GM12875 (cell line): ENCODE measurements at regions not wholly inside any gene's neighbourhood (a gene's known extent, or its start where the extent isn't known, plus 50 kb on each side); places are given as distances from the start of the nearest gene placed in this dataset.
"Not testable (repeated sequence)": the region's sequence is repeated elsewhere in the genome, so short reads cannot be mapped to it uniquely, and the experiment has no call there.

Experiments
- H3K4me3 ChIP-seq: one replicate; pipeline ENCODE4 v1.5.1; 2011; ENCODE audit warnings: low read depth, low read length, control low read depth
- TF ChIP-seq, protein P1 (sequence below): IDR thresholded peaks from 2 replicates; pipeline ENCODE4 v1.5.1; 2011; ENCODE audit warnings: low read depth, mild to moderate bottlenecking, control low read depth, inconsistent platforms, low read length, moderate library complexity, borderline replicate concordance; ENCODE audit not compliant: insufficient read depth

GRCh38 chr3:182018361-182018760 is 306.6 kb downstream of the SOX2 start:
- no peak overlapping the region for H3K4me3 ChIP-seq
- TF ChIP-seq, protein P1, sequence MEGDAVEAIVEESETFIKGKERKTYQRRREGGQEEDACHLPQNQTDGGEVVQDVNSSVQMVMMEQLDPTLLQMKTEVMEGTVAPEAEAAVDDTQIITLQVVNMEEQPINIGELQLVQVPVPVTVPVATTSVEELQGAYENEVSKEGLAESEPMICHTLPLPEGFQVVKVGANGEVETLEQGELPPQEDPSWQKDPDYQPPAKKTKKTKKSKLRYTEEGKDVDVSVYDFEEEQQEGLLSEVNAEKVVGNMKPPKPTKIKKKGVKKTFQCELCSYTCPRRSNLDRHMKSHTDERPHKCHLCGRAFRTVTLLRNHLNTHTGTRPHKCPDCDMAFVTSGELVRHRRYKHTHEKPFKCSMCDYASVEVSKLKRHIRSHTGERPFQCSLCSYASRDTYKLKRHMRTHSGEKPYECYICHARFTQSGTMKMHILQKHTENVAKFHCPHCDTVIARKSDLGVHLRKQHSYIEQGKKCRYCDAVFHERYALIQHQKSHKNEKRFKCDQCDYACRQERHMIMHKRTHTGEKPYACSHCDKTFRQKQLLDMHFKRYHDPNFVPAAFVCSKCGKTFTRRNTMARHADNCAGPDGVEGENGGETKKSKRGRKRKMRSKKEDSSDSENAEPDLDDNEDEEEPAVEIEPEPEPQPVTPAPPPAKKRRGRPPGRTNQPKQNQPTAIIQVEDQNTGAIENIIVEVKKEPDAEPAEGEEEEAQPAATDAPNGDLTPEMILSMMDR, result no peak

GRCh38 chr3:182019926-182020325 is 308.2 kb downstream of the SOX2 start:
- H3K4me3 ChIP-seq, result no peak overlapping the region
- TF ChIP-seq, protein P1, result no peak

DNA sequence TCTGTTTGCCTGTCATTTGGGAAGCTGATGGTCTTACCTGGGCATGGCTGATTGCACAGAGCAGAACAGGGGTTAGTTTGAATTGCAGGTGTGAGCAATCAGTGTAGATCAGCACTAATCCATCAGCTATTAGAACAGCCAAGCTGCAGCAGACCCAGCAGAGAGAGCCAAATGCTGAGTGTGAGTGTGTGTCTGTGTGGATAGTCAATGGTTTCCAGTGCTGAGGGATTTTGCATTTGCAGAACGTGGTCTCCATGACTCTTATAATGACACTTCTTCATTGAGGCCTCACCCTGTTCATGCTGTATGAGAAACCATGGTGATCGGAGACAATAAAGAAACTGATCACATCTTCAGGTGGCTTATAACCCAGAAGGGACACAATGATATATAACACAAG is 312.1 kb downstream of the SOX2 start:
- H3K4me3 ChIP-seq, result no peak overlapping the region
- TF ChIP-seq, protein P1, result no peak

DNA sequence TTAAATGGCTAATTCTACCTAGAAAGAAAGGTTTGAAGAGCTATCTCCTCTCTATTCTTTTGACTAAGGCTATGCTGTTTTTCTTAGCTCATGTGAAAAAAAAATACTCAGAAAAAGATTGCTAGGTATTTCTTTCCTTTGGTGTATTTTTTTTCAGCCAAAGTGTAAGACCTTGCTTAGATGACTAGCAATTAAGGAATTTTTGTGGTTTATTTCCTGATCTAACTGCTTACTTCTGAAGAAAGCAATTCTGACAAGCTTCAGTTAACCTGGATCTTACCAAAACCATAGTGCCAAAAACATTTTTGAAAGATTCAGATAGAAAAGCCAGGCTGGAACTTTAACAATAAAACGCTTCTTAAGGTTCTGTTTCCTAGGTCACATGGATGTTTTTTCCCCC is 315.6 kb downstream of the SOX2 start:
- TF ChIP-seq, protein P1, result no peak
- H3K4me3 ChIP-seq, result no peak overlapping the region

DNA sequence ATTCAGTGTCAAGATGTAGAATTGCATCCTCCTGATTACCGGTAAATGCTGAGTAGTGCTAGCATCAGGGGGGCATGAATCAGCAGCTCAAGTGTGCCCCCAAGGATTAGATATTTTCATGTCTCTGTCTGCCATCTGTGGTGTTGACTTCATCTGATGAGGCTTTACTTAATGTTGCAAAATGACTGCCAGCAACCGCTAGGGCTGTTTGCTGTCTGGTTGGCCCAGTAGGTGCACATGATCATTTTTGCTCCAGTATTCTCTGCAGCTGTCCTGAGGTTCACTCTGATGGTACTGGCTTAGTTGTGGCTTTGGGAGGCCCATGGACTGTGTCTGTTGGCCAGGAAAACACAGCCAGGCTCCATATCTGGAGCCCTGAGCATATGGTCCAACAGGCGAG is 316.4 kb downstream of the SOX2 start:
- no peak overlapping the region for H3K4me3 ChIP-seq
- TF ChIP-seq, protein P1, result no peak

DNA sequence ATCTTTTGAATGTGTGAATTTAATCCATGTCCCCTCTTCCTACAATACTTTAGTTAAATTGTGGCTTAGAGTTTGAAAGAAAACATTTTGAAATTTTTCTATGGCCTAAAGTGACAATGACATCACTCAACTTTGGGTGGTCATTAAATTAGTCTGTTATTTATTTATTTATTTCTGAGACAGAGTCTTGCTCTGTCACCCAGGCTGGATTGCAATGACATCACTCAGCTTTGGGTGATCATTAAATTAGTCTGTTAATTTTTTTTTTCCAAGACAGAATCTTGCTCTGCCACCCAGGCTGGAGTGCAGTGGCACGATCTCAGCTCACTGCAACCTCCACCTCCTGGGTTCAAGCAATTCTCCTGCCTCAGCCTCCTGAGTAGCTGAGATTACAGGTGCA is 322.5 kb downstream of the SOX2 start:
- H3K4me3 ChIP-seq, result not testable (repeated sequence)

GRCh38 chr3:182035324-182035723 is 323.6 kb downstream of the SOX2 start:
- TF ChIP-seq, protein P1, result no peak

DNA sequence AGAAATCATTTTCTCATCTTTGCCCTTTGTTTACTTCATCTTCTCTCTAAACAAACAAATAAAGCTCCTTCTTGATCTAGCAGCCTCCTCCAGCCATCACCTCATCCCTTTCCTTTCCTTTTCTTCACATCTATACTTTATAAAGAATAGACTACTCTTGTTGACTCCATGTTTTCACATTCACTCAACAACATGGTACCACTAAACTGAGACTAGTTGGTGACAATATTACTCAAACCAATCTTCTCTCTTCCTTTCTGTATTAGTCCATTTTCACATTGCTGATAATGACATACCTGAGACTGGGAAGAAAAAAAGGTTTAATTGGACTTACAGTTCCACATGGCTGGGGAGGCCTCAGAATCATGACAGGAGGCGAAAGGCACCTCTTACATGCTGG is 324.7 kb downstream of the SOX2 start:
- no peak overlapping the region for H3K4me3 ChIP-seq

More at GRCh38 chr3:182035324-182035723, 323.6 kb downstream of the SOX2 start:
- H3K4me3 ChIP-seq, result no peak overlapping the region

More for the DNA sequence above, 324.7 kb downstream of the SOX2 start:
- TF ChIP-seq, protein P1, result no peak
